CD4-positive, alpha-beta T cell treated with Interleukin-15 for 1 hour (primary cell): ENCODE measurements at regions not wholly inside any gene's neighbourhood (a gene's known extent, or its start where the extent isn't known, plus 50 kb on each side); places are given as distances from the start of the nearest gene placed in this dataset.

Experiments
- DNase-seq: peaks from one replicate; pipeline ENCODE4 v3.0.0-alpha.2; 2020

- no peak for DNase-seq
Observed at GRCh38 chr1:184285401-184286087, 101.3 kb upstream of the C1orf21 start.

- DNase-seq: no peak
Observed at GRCh38 chr1:184287001-184287400, 99.8 kb upstream of the C1orf21 start.

- no peak for DNase-seq
Observed at GRCh38 chr1:184289825-184290550, 96.8 kb upstream of the C1orf21 start.

- DNase-seq: no peak
Observed at GRCh38 chr1:184291701-184292100, 95.1 kb upstream of the C1orf21 start.

GRCh38 chr1:184292101-184292500 is 94.7 kb upstream of the C1orf21 start:
- DNase-seq: no peak

GRCh38 chr1:184294101-184294500 is 92.7 kb upstream of the C1orf21 start:
- no peak for DNase-seq

GRCh38 chr1:184296466-184297243 is 90.2 kb upstream of the C1orf21 start:
- no peak for DNase-seq

- DNase-seq: no peak
Observed at GRCh38 chr1:184297244-184297750, 89.5 kb upstream of the C1orf21 start.

- no peak for DNase-seq
Observed at GRCh38 chr1:184298440-184299405, 88.1 kb upstream of the C1orf21 start.

- DNase-seq: no peak
Observed at GRCh38 chr1:184299406-184299790, 87.4 kb upstream of the C1orf21 start.

GRCh38 chr1:184299796-184300195 is 87.0 kb upstream of the C1orf21 start:
- no peak for DNase-seq

GRCh38 chr1:184300446-184300845 is 86.4 kb upstream of the C1orf21 start:
- no peak for DNase-seq

GRCh38 chr1:184301227-184301626 is 85.6 kb upstream of the C1orf21 start:
- DNase-seq: no peak

- no peak for DNase-seq
Observed at GRCh38 chr1:184302346-184302745, 84.5 kb upstream of the C1orf21 start.

GRCh38 chr1:184310157-184310819 is 76.5 kb upstream of the C1orf21 start:
- no peak for DNase-seq

- DNase-seq: no peak
Observed at GRCh38 chr1:184311580-184311979, 75.2 kb upstream of the C1orf21 start.

- no peak for DNase-seq
Observed at GRCh38 chr1:184315254-184315653, 71.6 kb upstream of the C1orf21 start.

- no peak for DNase-seq
Observed at GRCh38 chr1:184319879-184320278, 67.0 kb upstream of the C1orf21 start.

GRCh38 chr1:184322253-184322652 is 64.6 kb upstream of the C1orf21 start:
- no peak for DNase-seq

GRCh38 chr1:184324972-184325371 is 61.9 kb upstream of the C1orf21 start:
- DNase-seq: no peak

- DNase-seq: no peak
Observed at GRCh38 chr1:184326278-184326677, 60.6 kb upstream of the C1orf21 start.
